BE2C (cell line): ENCODE measurements at regions not wholly inside any gene's neighbourhood (a gene's known extent, or its start where the extent isn't known, plus 50 kb on each side); places are given as distances from the start of the nearest gene placed in this dataset.

Experiments used
- DNase-seq: peaks from one replicate; pipeline ENCODE4 v3.0.0-alpha.2; 2020
- H3K27me3 ChIP-seq: fragments of 250-450 bp; sonication (Bioruptor Pico); 2 replicates; pipeline ENCODE4 v1.5.1; 2020; ENCODE audit warnings: mild to moderate bottlenecking
- H3K36me3 ChIP-seq: fragments of 250-450 bp; sonication (Bioruptor Pico); 2 replicates; pipeline ENCODE4 v1.5.1; 2020; ENCODE audit warnings: mild to moderate bottlenecking
- H3K4me1 ChIP-seq: fragments of 250-450 bp; sonication (Bioruptor Pico); 2 replicates; pipeline ENCODE4 v1.5.1; 2020
- H3K4me3 ChIP-seq: 2 replicates; pipeline ENCODE4 v1.5.1; 2011; ENCODE audit warnings: low read depth, low read length
- H3K9me3 ChIP-seq: fragments of 250-450 bp; sonication (Bioruptor Pico); 2 replicates; pipeline ENCODE4 v1.5.1; 2020
- CTCF ChIP-seq: IDR thresholded peaks from 2 replicates; pipeline ENCODE4 v1.5.1; 2012; ENCODE audit warnings: mild to moderate bottlenecking, low read depth, low read length

DNA sequence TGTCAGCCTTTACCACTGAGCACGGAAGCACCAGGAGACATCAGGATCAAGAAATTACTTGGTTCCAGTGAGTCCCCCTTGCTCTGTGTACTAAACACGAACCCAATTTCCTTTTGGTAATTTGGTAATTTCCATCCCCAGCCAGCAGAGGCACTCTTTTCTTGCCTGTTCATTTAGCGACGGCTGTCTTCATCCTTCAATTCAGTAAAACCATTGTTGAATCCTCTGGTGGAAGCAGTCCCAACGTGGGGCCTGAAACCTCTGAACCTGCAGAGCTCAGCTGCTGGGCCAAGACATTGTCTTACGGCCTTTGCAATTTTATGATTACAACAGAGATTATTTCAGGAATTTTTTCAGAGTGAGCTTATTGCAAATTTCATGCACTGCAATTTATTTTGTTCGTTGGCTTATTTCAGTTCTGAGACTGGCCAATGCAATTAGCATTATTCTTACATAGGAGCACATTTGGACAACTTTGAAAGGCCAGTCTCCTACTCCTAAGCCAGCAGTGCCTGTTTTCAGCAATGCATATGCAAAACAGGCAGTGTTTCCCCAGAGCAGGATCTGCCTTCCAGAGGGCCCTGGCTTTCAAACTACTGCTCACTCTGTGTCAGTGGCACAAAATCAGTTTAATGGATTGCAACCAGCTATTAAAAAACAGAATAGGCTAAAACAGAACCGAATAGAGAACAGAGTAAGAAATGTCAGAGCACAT is 372.9 kb upstream of the TMEM132C start:
- no peaks in the 10 kb centered on the region; the same call in 1 of the 2 replicates for H3K9me3 ChIP-seq
- H3K27me3 ChIP-seq = no peaks in the 10 kb centered on the region
- no peaks in the 10 kb centered on the region for H3K4me1 ChIP-seq
- TF ChIP-seq CTCF = peak; percentile 20; the same call in 1 of the 2 replicates
- no peak for DNase-seq
- no peak overlapping the region for H3K4me3 ChIP-seq
- H3K36me3 ChIP-seq = no peaks in the 10 kb centered on the region

GRCh38 chr12:127896661-127897060 is 370.3 kb upstream of the TMEM132C start:
- DNase-seq = no peak
- no peak for TF ChIP-seq CTCF
- Histone ChIP-seq H3K4me1 (no peaks in the 10 kb centered on the region), H3K27me3 (no peaks in the 10 kb centered on the region), H3K36me3 (no peaks in the 10 kb centered on the region), H3K4me3 (no peak overlapping the region), H3K9me3 (no peaks in the 10 kb centered on the region)

DNA sequence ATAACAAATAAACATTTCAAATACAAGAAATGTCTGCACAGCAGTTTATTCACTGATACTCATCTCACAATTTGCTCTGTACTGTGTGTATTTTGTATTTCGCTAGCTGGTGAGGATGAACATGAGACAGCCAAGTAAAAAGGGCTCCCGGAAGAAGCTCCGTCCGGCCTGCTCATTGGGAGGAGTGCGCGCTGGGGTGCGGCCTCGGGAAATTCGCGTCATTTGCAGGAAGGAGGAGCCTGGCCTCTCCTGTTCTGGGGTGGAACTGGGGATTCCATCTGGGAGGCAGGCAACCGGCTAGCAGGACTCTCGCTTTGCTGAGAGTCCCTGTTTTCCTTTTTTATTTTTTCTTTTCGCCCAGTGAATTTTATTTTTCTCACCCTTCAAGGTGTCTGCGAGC is 368.4 kb upstream of the TMEM132C start:
- Histone ChIP-seq H3K4me1 (no peaks in the 10 kb centered on the region), H3K4me3 (no peak overlapping the region), H3K36me3 (no peaks in the 10 kb centered on the region), H3K27me3 (no peaks in the 10 kb centered on the region), H3K9me3 (no peaks in the 10 kb centered on the region)
- TF ChIP-seq CTCF = no peak
- no peak for DNase-seq

DNA sequence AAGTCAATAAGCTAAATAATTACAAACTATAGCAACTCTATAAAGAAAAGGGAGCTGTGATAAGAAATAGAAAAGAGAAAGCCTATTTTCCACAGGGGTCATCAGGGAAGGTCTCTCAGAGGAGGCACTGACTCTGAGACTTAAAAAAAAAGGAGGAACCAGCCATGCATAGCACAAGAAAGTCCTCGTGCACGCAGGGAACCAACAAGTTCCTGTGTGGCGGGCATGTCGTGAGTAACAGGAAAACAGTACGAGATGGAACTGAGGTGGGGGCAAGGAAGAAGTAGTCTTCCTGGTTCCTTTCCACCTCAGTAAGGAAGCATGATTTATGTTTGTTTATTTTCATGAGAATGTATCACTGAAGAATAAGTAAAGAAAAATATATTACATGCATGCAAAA is 367.0 kb upstream of the TMEM132C start:
- H3K4me3 ChIP-seq = no peak overlapping the region
- no peak for DNase-seq
- no peaks in the 10 kb centered on the region for H3K9me3 ChIP-seq
- H3K36me3 ChIP-seq = no peaks in the 10 kb centered on the region
- no peak for TF ChIP-seq CTCF
- H3K4me1 ChIP-seq = no peaks in the 10 kb centered on the region
- H3K27me3 ChIP-seq = no peaks in the 10 kb centered on the region

DNA sequence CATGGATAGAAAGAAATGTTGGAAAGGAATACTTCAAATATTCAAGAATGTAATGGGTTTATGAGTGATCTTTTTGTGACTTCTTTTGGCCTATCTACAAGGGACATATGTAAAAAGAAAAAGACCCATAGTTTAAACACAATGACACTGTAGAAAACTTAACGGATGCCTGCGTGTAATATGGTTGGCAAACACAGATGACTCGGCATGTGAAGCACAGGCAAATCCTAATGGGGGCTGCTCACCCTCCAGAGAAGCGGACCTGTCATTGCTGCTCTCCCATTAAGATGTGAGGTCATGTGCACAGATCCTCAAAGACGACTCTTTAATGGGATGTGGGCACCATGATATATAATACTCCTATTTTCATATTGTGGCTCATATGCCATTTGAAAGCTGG is 366.6 kb upstream of the TMEM132C start:
- DNase-seq = no peak
- H3K9me3 ChIP-seq = no peaks in the 10 kb centered on the region
- no peak overlapping the region for H3K4me3 ChIP-seq
- no peaks in the 10 kb centered on the region for H3K27me3 ChIP-seq
- no peaks in the 10 kb centered on the region for H3K36me3 ChIP-seq
- no peak for TF ChIP-seq CTCF
- no peaks in the 10 kb centered on the region for H3K4me1 ChIP-seq

DNA sequence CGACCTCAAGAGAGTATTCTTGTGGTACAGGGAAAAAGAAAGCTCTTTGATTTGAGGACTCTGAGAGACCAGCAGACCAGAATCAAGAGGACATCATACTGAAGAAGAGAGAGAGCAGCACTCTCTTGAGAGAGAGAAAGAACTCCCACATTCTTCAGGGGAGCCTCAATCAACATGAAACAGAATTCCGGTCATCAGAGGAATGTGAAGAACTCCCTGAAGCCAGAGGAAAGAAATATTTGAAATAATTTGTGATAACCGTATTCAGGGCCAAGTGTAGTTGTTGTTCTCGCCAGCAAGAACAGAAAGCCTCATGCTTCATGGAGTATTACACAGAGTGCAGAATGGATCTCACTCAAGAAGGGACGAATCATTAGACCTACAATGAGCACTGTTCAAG is 363.8 kb upstream of the TMEM132C start:
- Histone ChIP-seq H3K36me3 (no peaks in the 10 kb centered on the region), H3K27me3 (no peaks in the 10 kb centered on the region), H3K4me1 (no peaks in the 10 kb centered on the region), H3K4me3 (no peak overlapping the region), H3K9me3 (no peaks in the 10 kb centered on the region)
- DNase-seq = no peak
- TF ChIP-seq CTCF = no peak
